IMR-90 (cell line): ENCODE measurements at regions not wholly inside any gene's neighbourhood (a gene's known extent, or its start where the extent isn't known, plus 50 kb on each side); places are given as distances from the start of the nearest gene placed in this dataset.

Source experiments
- ATAC-seq: fragments of 200-7000 bp; cut with Tn5 transposase; 2 replicates; pipeline ENCODE4 v1.9.1; 2020; ENCODE audit warnings: low read depth, mild to moderate bottlenecking, moderate library complexity
- BruUV-seq: library from RNA; stranded (reverse); fragments of 400-500 nt; replicated peaks from 2 replicates; lab custom pipeline; 2021; lab: Mats Ljungman, UMichigan
- CTCF ChIA-PET: fragments of 300-600 bp; formaldehyde crosslinking; extraction: SDS; loops from one replicate; lab custom pipeline; 2021; ENCODE audit warnings: antibody characterized with exemption; lab: Yijun Ruan, JAX
- POLR2A ChIA-PET: fragments of 300-600 bp; sonication (Branson Sonifier 250); formaldehyde crosslinking; loops from one replicate; lab custom pipeline; 2022; ENCODE audit warnings: antibody characterized with exemption; ENCODE audit not compliant: unreplicated experiment; lab: Charles Lee
- DNase-seq: peaks from one replicate; pipeline ENCODE4 v3.0.0; 2013
- H2AFZ ChIP-seq: replicated peaks from 2 replicates; pipeline ENCODE3; 2013; ENCODE audit warnings: low read length, mild to moderate bottlenecking; ENCODE audit not compliant: poor library complexity
- H2AK5ac ChIP-seq: 2 replicates; pipeline ENCODE4 v1.6.1; 2013; ENCODE audit warnings: low read depth, low read length, inconsistent platforms
- H2AK9ac ChIP-seq: replicated peaks from 2 replicates; pipeline ENCODE3; 2013; ENCODE audit warnings: mild to moderate bottlenecking, low read depth, low read length, moderate library complexity; ENCODE audit not compliant: poor library complexity
- H2BK120ac ChIP-seq: 2 replicates; pipeline ENCODE4 v1.6.1; 2013; ENCODE audit warnings: low read depth, low read length, inconsistent platforms
- H2BK15ac ChIP-seq: 3 replicates; pipeline ENCODE4 v1.6.1; 2013; ENCODE audit warnings: low read depth, low read length, inconsistent platforms
- H2BK20ac ChIP-seq: 2 replicates; pipeline ENCODE4 v1.6.1; 2013; ENCODE audit warnings: low read depth, mild to moderate bottlenecking, inconsistent platforms, low read length, moderate library complexity
- H2BK5ac ChIP-seq: 2 replicates; pipeline ENCODE4 v1.6.1; 2013; ENCODE audit warnings: mild to moderate bottlenecking, low read depth, low read length, inconsistent platforms; ENCODE audit not compliant: poor library complexity, severe bottlenecking
- H3K14ac ChIP-seq: replicated peaks from 2 replicates; pipeline ENCODE4 v1.6.1; 2013; ENCODE audit warnings: low read depth, low read length, inconsistent platforms
- H3K18ac ChIP-seq: 2 replicates; pipeline ENCODE4 v1.6.1; 2013; ENCODE audit warnings: low read depth, low read length, control low read depth
- H3K23ac ChIP-seq: 2 replicates; pipeline ENCODE4 v1.6.1; 2013; ENCODE audit warnings: low read depth, low read length, inconsistent platforms
- H3K27ac ChIP-seq: 2 replicates; pipeline ENCODE4 v1.5.1; 2013; ENCODE audit warnings: mild to moderate bottlenecking, control low read depth, low read length; ENCODE audit not compliant: insufficient read depth
- H3K27me3 ChIP-seq: 2 replicates; pipeline ENCODE4 v1.6.1; 2013; ENCODE audit warnings: low read length; ENCODE audit not compliant: control insufficient read depth, insufficient read depth
- H3K36me3 ChIP-seq: 2 replicates; pipeline ENCODE4 v1.6.1; 2013; ENCODE audit warnings: low read length, mixed read lengths; ENCODE audit not compliant: control insufficient read depth, insufficient read depth
- H3K4ac ChIP-seq: 2 replicates; pipeline ENCODE4 v1.6.1; 2013; ENCODE audit warnings: low read depth, low read length, inconsistent platforms
- H3K4me1 ChIP-seq: 2 replicates; pipeline ENCODE4 v1.6.1; 2013; ENCODE audit warnings: low read length, mixed read lengths; ENCODE audit not compliant: control insufficient read depth, insufficient read depth
- H3K4me2 ChIP-seq: 2 replicates; pipeline ENCODE4 v1.6.1; 2013; ENCODE audit warnings: low read depth, mild to moderate bottlenecking, control low read depth, low read length, moderate library complexity
- H3K4me3 ChIP-seq: 2 replicates; pipeline ENCODE4 v1.5.1; 2013; ENCODE audit warnings: low read depth, mild to moderate bottlenecking, control low read depth, low read length, moderate library complexity; ENCODE audit not compliant: insufficient read depth
- H3K56ac ChIP-seq: 2 replicates; pipeline ENCODE4 v1.6.1; 2013; ENCODE audit warnings: low read length, inconsistent platforms; ENCODE audit not compliant: insufficient read depth; ENCODE audit errors: extremely low read depth
- H3K79me1 ChIP-seq, 2 experiments: 2 replicates each; pipeline ENCODE4 v1.6.1; 2013; ENCODE audit warnings: low read length in 2 of 2, inconsistent platforms in 1 of 2, low read depth in 1 of 2
- H3K9ac ChIP-seq: 2 replicates; pipeline ENCODE4 v1.6.1; 2013; ENCODE audit warnings: low read depth, low read length, control low read depth
- H3K9me1 ChIP-seq: 2 replicates; pipeline ENCODE4 v1.6.1; 2013; ENCODE audit warnings: low read length, inconsistent platforms; ENCODE audit not compliant: insufficient read depth
- H3K9me3 ChIP-seq: 2 replicates; pipeline ENCODE4 v1.6.1; 2013; ENCODE audit warnings: low read length; ENCODE audit not compliant: control insufficient read depth, insufficient read depth
- H4K20me1 ChIP-seq: 2 replicates; pipeline ENCODE4 v1.6.1; 2013; ENCODE audit warnings: low read length, inconsistent platforms; ENCODE audit not compliant: insufficient read depth
- H4K5ac ChIP-seq: 2 replicates; pipeline ENCODE4 v1.6.1; 2013; ENCODE audit warnings: mild to moderate bottlenecking, low read depth, low read length, control low read depth
- H4K8ac ChIP-seq, 2 experiments: 2 replicates each; pipeline ENCODE4 v1.6.1; 2013; ENCODE audit warnings: low read depth in 2 of 2, low read length in 2 of 2, control low read depth in 1 of 2, inconsistent platforms in 1 of 2
- H4K91ac ChIP-seq: 2 replicates; pipeline ENCODE4 v1.6.1; 2013; ENCODE audit warnings: low read depth, low read length, inconsistent platforms; ENCODE audit not compliant: insufficient read depth
- BHLHE40 ChIP-seq: fragments of 150-350 bp; IDR thresholded peaks from 2 replicates; pipeline ENCODE4 v1.6.1; 2016; ENCODE audit warnings: mild to moderate bottlenecking, low read depth, low read length
- CEBPB ChIP-seq: IDR thresholded peaks from 2 replicates; pipeline ENCODE4 v1.6.1; 2012; ENCODE audit warnings: low read depth, low read length, improper control_type of control experiment
- FOS ChIP-seq: fragments of 150-350 bp; IDR thresholded peaks from 2 replicates; pipeline ENCODE4 v1.6.1; 2016; ENCODE audit warnings: low read depth, low read length
- MXI1 ChIP-seq: IDR thresholded peaks from 2 replicates; pipeline ENCODE4 v1.6.1; 2012; ENCODE audit warnings: low read depth, mild to moderate bottlenecking, low read length, moderate library complexity, borderline replicate concordance
- NFE2L2 ChIP-seq: fragments of 150-350 bp; IDR thresholded peaks from 2 replicates; pipeline ENCODE4 v1.6.1; 2016; ENCODE audit warnings: low read depth, mild to moderate bottlenecking, low read length
- RAD21 ChIP-seq: IDR thresholded peaks from 2 replicates; pipeline ENCODE4 v1.6.1; 2012; ENCODE audit warnings: low read length, improper control_type of control experiment
- RCOR1 ChIP-seq: IDR thresholded peaks from 2 replicates; pipeline ENCODE4 v1.6.1; 2012; ENCODE audit warnings: mild to moderate bottlenecking, low read length, improper control_type of control experiment; ENCODE audit not compliant: insufficient replicate concordance
- SMC3 ChIP-seq: fragments of 150-350 bp; IDR thresholded peaks from 2 replicates; pipeline ENCODE4 v1.6.1; 2016; ENCODE audit warnings: low read depth, mild to moderate bottlenecking, antibody characterized with exemption, low read length, moderate library complexity
- WGBS, 2 experiments: methylation state at CpG; one replicate each; pipeline versions ENCODE4 v1.1.5 to v1.1.7; 2013; ENCODE audit warnings: missing lambda C conversion rate in 2 of 2; ENCODE audit not compliant: insufficient read length in 1 of 2; ENCODE audit errors: extremely low coverage in 2 of 2; 5-methylcytosine and 5-hydroxymethylcytosine counted together
- dilution Hi-C: fragments of 300-500 bp; cut with HindIII; formaldehyde crosslinking; loops from one replicate; pipeline ENCODE4 v1.14.3; 2018; ENCODE audit warnings: low sequenced_read_pairs; ENCODE audit not compliant: unreplicated experiment
- in situ Hi-C: fragments of 300-500 bp; cut with MboI; formaldehyde crosslinking; loops from 3 replicates; pipeline ENCODE4 v1.14.3; 2019; ENCODE audit warnings: low sequenced_read_pairs, inconsistent platforms, mixed read lengths
- intact Hi-C: fragments of 100-400 bp; cut with micrococcal nuclease; formaldehyde crosslinking; loops from 2 replicates; pipeline ENCODE4 v1.10.0; 2022
- TF ChIP-seq, protein P1 (sequence below): fragments of 150-350 bp; IDR thresholded peaks from 2 replicates; pipeline ENCODE4 v1.6.1; 2017; ENCODE audit warnings: mild to moderate bottlenecking, antibody characterized with exemption, low read length, low read depth
- TF ChIP-seq, protein P2 (sequence below): fragments of 150-350 bp; IDR thresholded peaks from 2 replicates; pipeline ENCODE4 v1.6.1; 2016; ENCODE audit warnings: low read depth, mild to moderate bottlenecking, low read length, moderate library complexity, borderline replicate concordance

DNA sequence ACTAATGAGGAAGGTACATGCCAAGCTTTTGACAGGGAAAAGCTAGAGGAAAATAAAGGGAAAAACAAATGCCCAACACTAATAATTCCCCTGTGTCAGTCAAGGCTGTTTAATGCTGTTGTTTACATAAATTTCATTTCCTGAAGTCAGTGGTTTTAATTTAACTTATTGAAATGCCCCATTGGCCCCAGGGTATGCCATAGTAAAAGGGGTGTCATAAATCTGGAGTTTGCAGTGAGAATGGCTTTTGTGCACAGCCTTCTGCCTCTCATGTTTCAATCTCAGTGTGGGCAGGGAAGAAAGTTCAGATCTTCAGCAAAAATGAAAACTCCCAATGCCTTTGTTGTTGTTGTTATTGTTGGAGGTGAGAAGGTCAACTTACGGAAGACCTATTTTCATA is 550.1 kb upstream of the DCC start:
- no peaks in the 10 kb centered on the region for H3K4me1 ChIP-seq
- no peak overlapping the region for H2BK120ac ChIP-seq
- no peak overlapping the region for H3K4me3 ChIP-seq
- no peak overlapping the region for H3K27ac ChIP-seq
- dilution Hi-C loops (no loop called here), intact Hi-C loops (no loop called here), in situ Hi-C loops (no loop called here)
- no peak overlapping the region for H4K91ac ChIP-seq
- no CpG with 5 or more reads among the region's 1 CpG for WGBS, 2 experiments
- H2BK20ac ChIP-seq = no peak overlapping the region
- ChIA-PET CTCF (no interaction called here), POLR2A (no interaction called here)
- no TSS peak for BruUV-seq
- no peak overlapping the region for H2AFZ ChIP-seq
- H3K79me1 ChIP-seq = no peaks in the 10 kb centered on the region
- no peak overlapping the region for H3K4ac ChIP-seq
- H2BK15ac ChIP-seq = no peak overlapping the region
- H2BK5ac ChIP-seq = no peak overlapping the region
- H2AK9ac ChIP-seq = no peak overlapping the region
- no peaks in the 10 kb centered on the region for H3K9me1 ChIP-seq
- no peak overlapping the region for H3K23ac ChIP-seq
- H4K5ac ChIP-seq = no peak overlapping the region
- H3K18ac ChIP-seq = no peak overlapping the region
- ATAC-seq = no peak
- H3K36me3 ChIP-seq = no peaks in the 10 kb centered on the region
- no peak overlapping the region for H3K14ac ChIP-seq
- H4K8ac ChIP-seq = no peak overlapping the region
- no peak overlapping the region for H3K56ac ChIP-seq
- TF ChIP-seq, protein P1, sequence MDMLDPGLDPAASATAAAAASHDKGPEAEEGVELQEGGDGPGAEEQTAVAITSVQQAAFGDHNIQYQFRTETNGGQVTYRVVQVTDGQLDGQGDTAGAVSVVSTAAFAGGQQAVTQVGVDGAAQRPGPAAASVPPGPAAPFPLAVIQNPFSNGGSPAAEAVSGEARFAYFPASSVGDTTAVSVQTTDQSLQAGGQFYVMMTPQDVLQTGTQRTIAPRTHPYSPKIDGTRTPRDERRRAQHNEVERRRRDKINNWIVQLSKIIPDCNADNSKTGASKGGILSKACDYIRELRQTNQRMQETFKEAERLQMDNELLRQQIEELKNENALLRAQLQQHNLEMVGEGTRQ = no peak
- no peak for TF ChIP-seq FOS
- TF ChIP-seq SMC3 = no peak
- TF ChIP-seq CEBPB = no peak
- TF ChIP-seq NFE2L2 = no peak
- no peak for TF ChIP-seq BHLHE40
- no peak for TF ChIP-seq RAD21
- TF ChIP-seq RCOR1 = no peak
- no peak for TF ChIP-seq MXI1
- TF ChIP-seq, protein P2, sequence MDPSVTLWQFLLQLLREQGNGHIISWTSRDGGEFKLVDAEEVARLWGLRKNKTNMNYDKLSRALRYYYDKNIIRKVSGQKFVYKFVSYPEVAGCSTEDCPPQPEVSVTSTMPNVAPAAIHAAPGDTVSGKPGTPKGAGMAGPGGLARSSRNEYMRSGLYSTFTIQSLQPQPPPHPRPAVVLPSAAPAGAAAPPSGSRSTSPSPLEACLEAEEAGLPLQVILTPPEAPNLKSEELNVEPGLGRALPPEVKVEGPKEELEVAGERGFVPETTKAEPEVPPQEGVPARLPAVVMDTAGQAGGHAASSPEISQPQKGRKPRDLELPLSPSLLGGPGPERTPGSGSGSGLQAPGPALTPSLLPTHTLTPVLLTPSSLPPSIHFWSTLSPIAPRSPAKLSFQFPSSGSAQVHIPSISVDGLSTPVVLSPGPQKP = no peak
- DNase-seq = no peak
- H3K9me3 ChIP-seq = peaks cover 6% of the 10 kb centered on the region; the same call in 1 of the 2 replicates
- H4K20me1 ChIP-seq = no peaks in the 10 kb centered on the region
- H3K27me3 ChIP-seq = no peaks in the 10 kb centered on the region
- no peak overlapping the region for H2AK5ac ChIP-seq
- H3K4me2 ChIP-seq = no peak overlapping the region
- H3K9ac ChIP-seq = no peak overlapping the region
